K562 (cell line): ENCODE measurements at regions not wholly inside any gene's neighbourhood (a gene's known extent, or its start where the extent isn't known, plus 50 kb on each side); places are given as distances from the start of the nearest gene placed in this dataset.
A peak's percentile ranks its signal among the peaks of the same experiment; 100 is the strongest.

Experiments
- BCL6 ChIP-seq: fragments of 250-450 bp; sonication (Bioruptor Pico); IDR thresholded peaks from 2 replicates; pipeline ENCODE4 v1.4.0; 2020
- HNRNPK ChIP-seq: fragments of 200-400 bp; formaldehyde crosslinking; IDR thresholded peaks from one replicate; pipeline ENCODE4 v1.6.1; 2018; ENCODE audit warnings: mild to moderate bottlenecking, low read depth, low read length; ENCODE audit not compliant: poor library complexity, severe bottlenecking
- L3MBTL2 ChIP-seq: fragments of 450-650 bp; IDR thresholded peaks from 2 replicates; pipeline ENCODE4 v1.6.1; 2016; ENCODE audit warnings: mild to moderate bottlenecking, moderate library complexity
- NFIC ChIP-seq: fragments of 450-650 bp; IDR thresholded peaks from 2 replicates; pipeline ENCODE4 v1.6.1; 2017; ENCODE audit warnings: mild to moderate bottlenecking, inconsistent platforms
- PHB2 ChIP-seq: fragments of 450-650 bp; IDR thresholded peaks from 2 replicates; pipeline ENCODE4 v1.6.1; 2017; ENCODE audit warnings: low read depth
- TARDBP ChIP-seq: fragments of 450-650 bp; IDR thresholded peaks from 2 replicates; pipeline ENCODE4 v1.6.1; 2016
- TBL1XR1 ChIP-seq, 2 experiments: IDR thresholded peaks; 2 replicates each; pipeline ENCODE4 v1.6.1; 2012; ENCODE audit warnings: improper control_type of control experiment in 2 of 2, low read length in 2 of 2, mild to moderate bottlenecking in 1 of 2
- TF ChIP-seq, protein P1 (sequence below): fragments of 200-600 bp; sonication (generic); IDR thresholded peaks from one replicate; pipeline ENCODE4 v1.6.1; 2012; ENCODE audit warnings: mild to moderate bottlenecking, low read depth, low read length, inconsistent platforms
- TF ChIP-seq, protein P2 (sequence below): sonication (generic); formaldehyde crosslinking; IDR thresholded peaks from 2 replicates; pipeline ENCODE4 v1.8.0; 2022; ENCODE audit warnings: missing genetic modification reagents, mild to moderate bottlenecking, borderline replicate concordance
- TF ChIP-seq, protein P3 (sequence below): sonication (generic); formaldehyde crosslinking; IDR thresholded peaks from 2 replicates; pipeline ENCODE4 v1.8.0; 2022; ENCODE audit warnings: missing genetic modification reagents, mild to moderate bottlenecking, moderate library complexity, borderline replicate concordance
- TF ChIP-seq, protein P4 (sequence below): IDR thresholded peaks from 2 replicates; pipeline ENCODE4 v1.6.1; 2011; ENCODE audit warnings: borderline replicate concordance, low read depth, mild to moderate bottlenecking, moderate library complexity, low read length; ENCODE audit not compliant: insufficient read depth, poor library complexity, severe bottlenecking

DNA sequence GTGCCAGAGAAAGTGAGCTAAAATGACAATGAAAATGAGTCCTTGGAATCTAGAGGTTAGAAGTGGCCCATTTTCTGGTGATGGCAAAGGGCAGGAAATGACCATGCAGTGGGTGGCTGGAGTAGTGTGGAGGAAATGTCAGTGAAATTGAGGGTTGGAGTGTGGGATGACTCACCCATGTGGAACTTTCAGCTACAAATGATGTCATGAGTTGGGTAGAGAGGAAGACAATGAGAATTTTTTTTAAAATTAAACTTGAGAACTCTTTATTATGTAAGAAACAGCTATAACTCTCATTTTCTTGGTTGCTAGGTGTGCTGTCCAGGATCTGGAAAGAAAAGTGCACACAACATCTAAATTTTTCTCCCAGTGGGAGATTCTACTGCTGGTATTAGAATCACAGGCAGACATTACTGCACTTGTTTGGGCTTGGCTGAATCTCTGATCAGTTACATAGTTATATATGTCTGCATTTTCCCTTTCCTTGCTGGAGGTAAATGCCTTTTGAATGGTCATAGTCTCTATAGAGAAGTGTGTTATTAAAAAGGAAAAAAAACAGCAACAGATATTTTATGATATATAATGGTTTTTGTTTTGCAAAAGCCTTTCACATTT, 56.8 kb upstream of the GNG12 start (continued):
- TF ChIP-seq, protein P1, sequence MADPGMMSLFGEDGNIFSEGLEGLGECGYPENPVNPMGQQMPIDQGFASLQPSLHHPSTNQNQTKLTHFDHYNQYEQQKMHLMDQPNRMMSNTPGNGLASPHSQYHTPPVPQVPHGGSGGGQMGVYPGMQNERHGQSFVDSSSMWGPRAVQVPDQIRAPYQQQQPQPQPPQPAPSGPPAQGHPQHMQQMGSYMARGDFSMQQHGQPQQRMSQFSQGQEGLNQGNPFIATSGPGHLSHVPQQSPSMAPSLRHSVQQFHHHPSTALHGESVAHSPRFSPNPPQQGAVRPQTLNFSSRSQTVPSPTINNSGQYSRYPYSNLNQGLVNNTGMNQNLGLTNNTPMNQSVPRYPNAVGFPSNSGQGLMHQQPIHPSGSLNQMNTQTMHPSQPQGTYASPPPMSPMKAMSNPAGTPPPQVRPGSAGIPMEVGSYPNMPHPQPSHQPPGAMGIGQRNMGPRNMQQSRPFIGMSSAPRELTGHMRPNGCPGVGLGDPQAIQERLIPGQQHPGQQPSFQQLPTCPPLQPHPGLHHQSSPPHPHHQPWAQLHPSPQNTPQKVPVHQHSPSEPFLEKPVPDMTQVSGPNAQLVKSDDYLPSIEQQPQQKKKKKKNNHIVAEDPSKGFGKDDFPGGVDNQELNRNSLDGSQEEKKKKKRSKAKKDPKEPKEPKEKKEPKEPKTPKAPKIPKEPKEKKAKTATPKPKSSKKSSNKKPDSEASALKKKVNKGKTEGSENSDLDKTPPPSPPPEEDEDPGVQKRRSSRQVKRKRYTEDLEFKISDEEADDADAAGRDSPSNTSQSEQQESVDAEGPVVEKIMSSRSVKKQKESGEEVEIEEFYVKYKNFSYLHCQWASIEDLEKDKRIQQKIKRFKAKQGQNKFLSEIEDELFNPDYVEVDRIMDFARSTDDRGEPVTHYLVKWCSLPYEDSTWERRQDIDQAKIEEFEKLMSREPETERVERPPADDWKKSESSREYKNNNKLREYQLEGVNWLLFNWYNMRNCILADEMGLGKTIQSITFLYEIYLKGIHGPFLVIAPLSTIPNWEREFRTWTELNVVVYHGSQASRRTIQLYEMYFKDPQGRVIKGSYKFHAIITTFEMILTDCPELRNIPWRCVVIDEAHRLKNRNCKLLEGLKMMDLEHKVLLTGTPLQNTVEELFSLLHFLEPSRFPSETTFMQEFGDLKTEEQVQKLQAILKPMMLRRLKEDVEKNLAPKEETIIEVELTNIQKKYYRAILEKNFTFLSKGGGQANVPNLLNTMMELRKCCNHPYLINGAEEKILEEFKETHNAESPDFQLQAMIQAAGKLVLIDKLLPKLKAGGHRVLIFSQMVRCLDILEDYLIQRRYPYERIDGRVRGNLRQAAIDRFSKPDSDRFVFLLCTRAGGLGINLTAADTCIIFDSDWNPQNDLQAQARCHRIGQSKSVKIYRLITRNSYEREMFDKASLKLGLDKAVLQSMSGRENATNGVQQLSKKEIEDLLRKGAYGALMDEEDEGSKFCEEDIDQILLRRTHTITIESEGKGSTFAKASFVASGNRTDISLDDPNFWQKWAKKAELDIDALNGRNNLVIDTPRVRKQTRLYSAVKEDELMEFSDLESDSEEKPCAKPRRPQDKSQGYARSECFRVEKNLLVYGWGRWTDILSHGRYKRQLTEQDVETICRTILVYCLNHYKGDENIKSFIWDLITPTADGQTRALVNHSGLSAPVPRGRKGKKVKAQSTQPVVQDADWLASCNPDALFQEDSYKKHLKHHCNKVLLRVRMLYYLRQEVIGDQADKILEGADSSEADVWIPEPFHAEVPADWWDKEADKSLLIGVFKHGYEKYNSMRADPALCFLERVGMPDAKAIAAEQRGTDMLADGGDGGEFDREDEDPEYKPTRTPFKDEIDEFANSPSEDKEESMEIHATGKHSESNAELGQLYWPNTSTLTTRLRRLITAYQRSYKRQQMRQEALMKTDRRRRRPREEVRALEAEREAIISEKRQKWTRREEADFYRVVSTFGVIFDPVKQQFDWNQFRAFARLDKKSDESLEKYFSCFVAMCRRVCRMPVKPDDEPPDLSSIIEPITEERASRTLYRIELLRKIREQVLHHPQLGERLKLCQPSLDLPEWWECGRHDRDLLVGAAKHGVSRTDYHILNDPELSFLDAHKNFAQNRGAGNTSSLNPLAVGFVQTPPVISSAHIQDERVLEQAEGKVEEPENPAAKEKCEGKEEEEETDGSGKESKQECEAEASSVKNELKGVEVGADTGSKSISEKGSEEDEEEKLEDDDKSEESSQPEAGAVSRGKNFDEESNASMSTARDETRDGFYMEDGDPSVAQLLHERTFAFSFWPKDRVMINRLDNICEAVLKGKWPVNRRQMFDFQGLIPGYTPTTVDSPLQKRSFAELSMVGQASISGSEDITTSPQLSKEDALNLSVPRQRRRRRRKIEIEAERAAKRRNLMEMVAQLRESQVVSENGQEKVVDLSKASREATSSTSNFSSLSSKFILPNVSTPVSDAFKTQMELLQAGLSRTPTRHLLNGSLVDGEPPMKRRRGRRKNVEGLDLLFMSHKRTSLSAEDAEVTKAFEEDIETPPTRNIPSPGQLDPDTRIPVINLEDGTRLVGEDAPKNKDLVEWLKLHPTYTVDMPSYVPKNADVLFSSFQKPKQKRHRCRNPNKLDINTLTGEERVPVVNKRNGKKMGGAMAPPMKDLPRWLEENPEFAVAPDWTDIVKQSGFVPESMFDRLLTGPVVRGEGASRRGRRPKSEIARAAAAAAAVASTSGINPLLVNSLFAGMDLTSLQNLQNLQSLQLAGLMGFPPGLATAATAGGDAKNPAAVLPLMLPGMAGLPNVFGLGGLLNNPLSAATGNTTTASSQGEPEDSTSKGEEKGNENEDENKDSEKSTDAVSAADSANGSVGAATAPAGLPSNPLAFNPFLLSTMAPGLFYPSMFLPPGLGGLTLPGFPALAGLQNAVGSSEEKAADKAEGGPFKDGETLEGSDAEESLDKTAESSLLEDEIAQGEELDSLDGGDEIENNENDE, result no peak
- TF ChIP-seq, protein P2, sequence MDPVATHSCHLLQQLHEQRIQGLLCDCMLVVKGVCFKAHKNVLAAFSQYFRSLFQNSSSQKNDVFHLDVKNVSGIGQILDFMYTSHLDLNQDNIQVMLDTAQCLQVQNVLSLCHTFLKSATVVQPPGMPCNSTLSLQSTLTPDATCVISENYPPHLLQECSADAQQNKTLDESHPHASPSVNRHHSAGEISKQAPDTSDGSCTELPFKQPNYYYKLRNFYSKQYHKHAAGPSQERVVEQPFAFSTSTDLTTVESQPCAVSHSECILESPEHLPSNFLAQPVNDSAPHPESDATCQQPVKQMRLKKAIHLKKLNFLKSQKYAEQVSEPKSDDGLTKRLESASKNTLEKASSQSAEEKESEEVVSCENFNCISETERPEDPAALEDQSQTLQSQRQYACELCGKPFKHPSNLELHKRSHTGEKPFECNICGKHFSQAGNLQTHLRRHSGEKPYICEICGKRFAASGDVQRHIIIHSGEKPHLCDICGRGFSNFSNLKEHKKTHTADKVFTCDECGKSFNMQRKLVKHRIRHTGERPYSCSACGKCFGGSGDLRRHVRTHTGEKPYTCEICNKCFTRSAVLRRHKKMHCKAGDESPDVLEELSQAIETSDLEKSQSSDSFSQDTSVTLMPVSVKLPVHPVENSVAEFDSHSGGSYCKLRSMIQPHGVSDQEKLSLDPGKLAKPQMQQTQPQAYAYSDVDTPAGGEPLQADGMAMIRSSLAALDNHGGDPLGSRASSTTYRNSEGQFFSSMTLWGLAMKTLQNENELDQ (CRISPR knock-in tag), result no peak
- TF ChIP-seq BCL6 (CRISPR knock-in tag), result no peak
- TF ChIP-seq, protein P3, sequence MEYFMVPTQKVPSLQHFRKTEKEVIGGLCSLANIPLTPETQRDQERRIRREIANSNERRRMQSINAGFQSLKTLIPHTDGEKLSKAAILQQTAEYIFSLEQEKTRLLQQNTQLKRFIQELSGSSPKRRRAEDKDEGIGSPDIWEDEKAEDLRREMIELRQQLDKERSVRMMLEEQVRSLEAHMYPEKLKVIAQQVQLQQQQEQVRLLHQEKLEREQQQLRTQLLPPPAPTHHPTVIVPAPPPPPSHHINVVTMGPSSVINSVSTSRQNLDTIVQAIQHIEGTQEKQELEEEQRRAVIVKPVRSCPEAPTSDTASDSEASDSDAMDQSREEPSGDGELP (CRISPR knock-in tag), result no peak
- TF ChIP-seq, protein P4, sequence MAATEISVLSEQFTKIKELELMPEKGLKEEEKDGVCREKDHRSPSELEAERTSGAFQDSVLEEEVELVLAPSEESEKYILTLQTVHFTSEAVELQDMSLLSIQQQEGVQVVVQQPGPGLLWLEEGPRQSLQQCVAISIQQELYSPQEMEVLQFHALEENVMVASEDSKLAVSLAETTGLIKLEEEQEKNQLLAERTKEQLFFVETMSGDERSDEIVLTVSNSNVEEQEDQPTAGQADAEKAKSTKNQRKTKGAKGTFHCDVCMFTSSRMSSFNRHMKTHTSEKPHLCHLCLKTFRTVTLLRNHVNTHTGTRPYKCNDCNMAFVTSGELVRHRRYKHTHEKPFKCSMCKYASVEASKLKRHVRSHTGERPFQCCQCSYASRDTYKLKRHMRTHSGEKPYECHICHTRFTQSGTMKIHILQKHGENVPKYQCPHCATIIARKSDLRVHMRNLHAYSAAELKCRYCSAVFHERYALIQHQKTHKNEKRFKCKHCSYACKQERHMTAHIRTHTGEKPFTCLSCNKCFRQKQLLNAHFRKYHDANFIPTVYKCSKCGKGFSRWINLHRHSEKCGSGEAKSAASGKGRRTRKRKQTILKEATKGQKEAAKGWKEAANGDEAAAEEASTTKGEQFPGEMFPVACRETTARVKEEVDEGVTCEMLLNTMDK, result no peak
- TF ChIP-seq TBL1XR1 (IDR thresholded peaks at IDR 0.05; ENCODE audit: low read length in 2 of 2), result no peak
- no peak for TF ChIP-seq PHB2
- no peak for TF ChIP-seq NFIC
- no peak for TF ChIP-seq HNRNPK
- 0 out of 2 replicates have a peak, but pooled peaks have one; percentile 21 for TF ChIP-seq L3MBTL2
- TF ChIP-seq TARDBP, result no peak
